Epithelial cell of esophagus (primary cell): ENCODE measurements at regions not wholly inside any gene's neighbourhood (a gene's known extent, or its start where the extent isn't known, plus 50 kb on each side); places are given as distances from the start of the nearest gene placed in this dataset.
"Not testable (repeated sequence)": the region's sequence is repeated elsewhere in the genome, so short reads cannot be mapped to it uniquely, and the experiment has no call there.

Source experiments
- DNase-seq: peaks from one replicate; pipeline ENCODE4 v3.0.0; 2010; ENCODE audit warnings: low read depth
- H3K4me3 ChIP-seq: 2 replicates; pipeline ENCODE4 v1.5.1; 2011; ENCODE audit warnings: mild to moderate bottlenecking, low read length, control low read depth
- CTCF ChIP-seq: IDR thresholded peaks from 2 replicates; pipeline ENCODE4 v1.5.1; 2011; ENCODE audit warnings: low read depth, mild to moderate bottlenecking, low read length, control low read depth, inconsistent platforms; ENCODE audit not compliant: insufficient read depth; ENCODE audit errors: missing control alignments

GRCh38 chr18:8996771-8997432 lies 105.6 kb upstream of the NDUFV2 start:
- no peak overlapping the region for H3K4me3 ChIP-seq
- TF ChIP-seq CTCF, result no peak
- peak; percentile 52 for DNase-seq

DNA sequence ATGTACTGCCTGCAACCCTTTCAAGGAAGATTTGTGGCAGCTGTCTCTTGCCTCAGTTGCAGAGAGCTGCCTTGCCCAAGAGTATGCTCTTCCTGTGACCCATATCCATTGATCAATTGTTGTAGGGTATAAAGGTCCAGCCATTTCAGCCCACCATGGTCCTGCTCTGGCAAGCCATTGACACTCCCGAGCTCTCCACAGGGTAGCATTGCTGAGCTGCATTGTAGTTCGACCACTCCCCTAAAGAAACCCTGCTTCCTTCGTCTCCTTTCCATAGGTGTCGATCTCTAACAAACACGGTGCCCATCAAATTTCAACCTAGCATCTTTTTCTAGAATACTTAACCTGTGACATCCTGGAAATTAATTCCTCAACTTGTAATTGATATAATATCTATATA lies 104.9 kb upstream of the NDUFV2 start:
- DNase-seq, result no peak
- TF ChIP-seq CTCF, result no peak
- H3K4me3 ChIP-seq, result no peak overlapping the region

- peak; percentile 30 for DNase-seq
- no peak overlapping the region for H3K4me3 ChIP-seq
Measured at GRCh38 chr18:8998481-8999217, 103.8 kb upstream of the NDUFV2 start.

DNA sequence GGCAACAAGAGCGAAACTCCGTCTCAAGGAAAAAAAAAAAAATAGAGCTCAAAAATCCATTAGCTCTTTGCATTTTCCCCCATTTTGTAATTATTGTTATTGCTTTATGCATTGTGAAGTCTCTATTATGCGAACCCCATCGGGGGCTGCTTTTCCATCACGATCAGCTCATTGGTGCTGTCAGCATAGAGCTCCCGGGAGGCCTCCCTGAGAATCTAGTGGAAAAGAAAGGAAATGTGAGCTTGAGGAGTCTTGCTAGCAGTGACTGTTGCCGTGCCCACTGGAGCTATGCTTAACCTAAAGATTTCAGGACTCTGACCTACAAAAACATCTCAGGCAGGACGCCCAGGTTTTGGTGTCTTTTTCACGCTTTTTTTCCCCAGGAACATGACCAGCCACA lies 102.6 kb upstream of the NDUFV2 start:
- no peak for DNase-seq
- H3K4me3 ChIP-seq, result no peak overlapping the region
- no peak for TF ChIP-seq CTCF

More at GRCh38 chr18:8998481-8999217, 103.8 kb upstream of the NDUFV2 start:
- no peak for TF ChIP-seq CTCF

DNA sequence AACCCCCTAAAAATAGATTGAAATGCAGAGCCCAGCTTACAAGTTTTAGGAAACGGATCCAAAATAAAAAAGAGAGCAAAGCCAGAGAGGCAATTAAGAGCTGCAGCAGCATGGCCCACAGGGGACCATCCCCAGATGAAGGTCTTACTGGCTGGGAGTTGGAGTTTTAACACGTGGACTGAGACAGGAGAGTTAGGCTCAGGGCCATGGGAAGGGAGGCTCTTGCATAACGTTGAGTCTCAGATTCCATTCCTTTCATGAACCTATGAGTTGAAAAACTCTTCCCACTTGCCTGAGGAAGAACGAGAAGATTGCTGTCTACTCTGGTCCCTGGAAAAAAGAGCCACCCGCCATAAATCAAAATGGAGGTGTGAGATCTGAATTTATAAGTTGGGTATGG lies 101.8 kb upstream of the NDUFV2 start:
- TF ChIP-seq CTCF, result no peak
- no peak overlapping the region for H3K4me3 ChIP-seq
- no peak for DNase-seq

DNA sequence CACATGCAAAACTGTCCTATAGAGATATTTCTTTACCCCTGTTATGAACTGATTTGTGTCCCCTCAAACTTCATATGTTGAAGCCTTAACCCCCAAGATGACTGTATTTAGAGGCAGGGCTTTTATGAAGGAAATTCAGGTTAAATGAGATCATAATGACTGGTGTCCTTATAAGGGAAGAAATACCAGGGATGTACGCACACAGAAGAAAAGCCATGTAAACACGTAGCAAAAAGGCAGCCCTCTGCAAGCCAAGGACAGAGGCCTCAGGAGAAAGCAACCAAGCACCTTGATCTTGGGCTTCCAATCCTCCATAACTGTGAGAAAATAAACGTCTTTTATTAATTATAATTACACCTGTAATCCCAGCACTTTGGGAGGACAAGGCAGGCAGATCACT lies 101.3 kb upstream of the NDUFV2 start:
- DNase-seq, result no peak
- no peak overlapping the region for H3K4me3 ChIP-seq
- no peak for TF ChIP-seq CTCF

DNA sequence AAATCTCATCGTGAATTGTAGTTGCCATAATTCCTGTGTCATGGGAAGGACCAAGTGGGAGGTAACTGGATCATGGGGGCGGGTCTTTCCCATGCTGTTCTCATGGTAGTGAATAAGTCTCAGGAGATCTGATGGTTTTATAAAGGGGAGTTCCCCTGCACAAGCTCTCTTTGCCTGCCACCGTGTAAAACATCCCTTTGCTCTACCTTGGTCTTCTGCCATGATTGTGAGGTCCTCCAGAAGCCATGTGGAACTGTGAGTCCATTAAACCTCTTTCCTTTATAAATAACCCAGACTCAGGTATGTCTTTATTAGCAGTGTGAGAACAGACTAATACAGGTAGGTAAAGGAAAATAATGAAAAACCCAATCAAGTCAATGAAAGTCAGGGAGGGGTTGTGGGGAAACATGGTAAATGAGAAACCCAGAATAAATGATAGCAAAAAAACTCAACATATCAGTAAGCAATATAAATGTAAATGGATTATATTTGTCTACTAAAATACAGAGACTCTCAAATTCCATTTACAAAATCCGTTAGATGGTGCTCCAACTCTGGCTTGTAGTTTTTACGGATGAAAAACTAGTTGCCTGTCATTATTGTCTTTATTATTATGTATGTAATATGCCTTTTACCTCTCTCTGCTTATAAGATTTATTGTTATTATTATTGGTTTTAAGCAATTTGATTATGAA lies 98.9 kb upstream of the NDUFV2 start:
- no peak overlapping the region for H3K4me3 ChIP-seq
- TF ChIP-seq CTCF, result no peak
- DNase-seq, result no peak

DNA sequence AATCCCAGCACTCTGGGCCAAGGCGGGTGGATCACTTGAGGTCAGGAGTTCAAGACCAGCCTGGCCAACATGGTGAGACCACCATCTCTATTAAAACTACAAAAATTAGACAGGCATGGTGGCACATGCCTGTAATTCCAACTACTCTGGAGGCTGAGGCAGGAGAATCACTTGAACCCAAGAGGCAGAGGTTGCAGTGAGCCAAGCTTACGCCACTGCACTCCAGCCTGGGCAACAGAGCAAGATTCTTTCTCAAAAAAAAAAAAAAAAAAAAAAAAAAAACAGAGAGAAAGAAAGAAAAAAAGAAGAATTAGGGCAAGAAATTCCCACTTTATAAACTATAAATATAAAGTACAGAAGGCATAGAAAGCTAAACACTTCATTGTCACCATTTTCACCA lies 98.2 kb upstream of the NDUFV2 start:
- DNase-seq, H3K4me3 ChIP-seq: not testable (repeated sequence)

DNA sequence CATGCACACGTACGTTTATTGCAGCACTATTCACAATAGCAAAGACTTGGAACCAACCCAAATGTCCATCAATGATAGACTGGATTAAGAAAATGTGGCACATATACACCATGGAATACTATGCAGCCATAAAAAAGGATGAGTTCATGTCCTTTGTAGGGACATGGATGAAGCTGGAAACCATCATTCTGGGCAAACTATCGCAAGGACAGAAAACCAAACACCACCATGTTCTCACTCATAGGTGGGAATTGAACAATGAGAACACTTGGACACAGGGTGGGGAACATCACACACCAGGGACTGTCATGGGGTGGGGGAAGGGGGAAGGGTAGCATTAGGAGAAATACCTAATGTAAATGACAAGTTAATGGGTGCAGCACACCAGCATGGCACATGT lies 94.8 kb upstream of the NDUFV2 start:
- not testable (repeated sequence) for H3K4me3 ChIP-seq, DNase-seq
